ENCODE measurements at regions not wholly inside any gene's neighbourhood (a gene's known extent, or its start where the extent isn't known, plus 50 kb on each side); places are given as distances from the start of the nearest gene placed in this dataset.

- TF ChIP-seq NR3C1 (CRISPR knock-in tag; conservative IDR thresholded peaks at IDR 0.05; ENCODE audit: low read depth) (no peak), RORB (CRISPR knock-in tag; IDR thresholded peaks at IDR 0.05) (no peak), GABPB1 (CRISPR knock-in tag; IDR thresholded peaks at IDR 0.05) (no peak), NR1H2 (CRISPR knock-in tag; IDR thresholded peaks at IDR 0.05) (no peak), ZNF532 (CRISPR knock-in tag; IDR thresholded peaks at IDR 0.05; ENCODE audit: borderline replicate concordance) (no peak), GTF2I (CRISPR knock-in tag; conservative IDR thresholded peaks at IDR 0.05) (no peak), ZMAT4 (CRISPR knock-in tag; IDR thresholded peaks at IDR 0.05) (no peak), MAX (CRISPR knock-in tag; IDR thresholded peaks at IDR 0.05) (no peak), TEAD4 (CRISPR knock-in tag; IDR thresholded peaks at IDR 0.05) (no peak)
Measured at GRCh38 chr1:214808845-214809460, 206.0 kb downstream of the CENPF start (continued).

- Mint-ChIP-seq H3K27ac (no peak overlapping the region), H3K9me3 (0 out of 2 replicates have a peak, but pooled peaks cover 7% of the 10 kb centered on the region), H3K4me3 (no peak overlapping the region), H3K36me3 (no peaks in the 10 kb centered on the region), H3K27me3 (ENCODE audit: low read depth) (no peaks in the 10 kb centered on the region), H3K4me1 (no peaks in the 10 kb centered on the region)
- ChIA-PET POLR2A (no interaction called here), CTCF (no interaction called here)
- TF ChIP-seq CTCF (IDR thresholded peaks at IDR 0.05) (no peak), ELF4 (CRISPR knock-in tag; IDR thresholded peaks at IDR 0.05; ENCODE audit: low read depth) (no peak)
- ATAC-seq (no peak), DNase-seq (ENCODE audit: low spot score) (no peak)
Measured at GRCh38 chr1:214816603-214817002, 213.6 kb downstream of the CENPF start.

- H3K27ac Mint-ChIP-seq, result no peak overlapping the region
- CTCF ChIA-PET, result interaction anchor here (0.6 to 2.2 kb wide), 7 partner anchors 14 to 694 kb away, joined by 3 to 12 read pairs (median 3); no protein-coding TSS in a partner anchor
- POLR2A ChIA-PET, result interaction anchor here (0.6 kb wide), 1 partner anchor 259 kb away, joined by 3 read pairs; no protein-coding TSS in a partner anchor
Measured at GRCh38 chr1:214823311-214824117, 220.5 kb downstream of the CENPF start.

GRCh38 chr1:214824763-214825162 lies 221.8 kb downstream of the CENPF start:
- DNase-seq (ENCODE audit: low spot score) (no peak), ATAC-seq (no peak)
- CTCF ChIA-PET, result interaction anchor here (2.2 kb wide), 1 partner anchor 252 kb away, joined by 12 read pairs; no protein-coding TSS in a partner anchor
- H3K9me3 Mint-ChIP-seq, result peaks cover 43% of the 10 kb centered on the region
- H3K4me3 Mint-ChIP-seq, result no peak overlapping the region
- H3K27me3 Mint-ChIP-seq (ENCODE audit: low read depth), result no peaks in the 10 kb centered on the region
- H3K4me1 Mint-ChIP-seq, result peaks cover 14% of the 10 kb centered on the region
- H3K36me3 Mint-ChIP-seq, result peaks cover 16% of the 10 kb centered on the region
- no peak overlapping the region for H3K27ac Mint-ChIP-seq
- POLR2A ChIA-PET, result no interaction called here
- no peak for TF ChIP-seq TEAD1 (CRISPR knock-in tag; IDR thresholded peaks at IDR 0.05)
- TF ChIP-seq NFATC4 (CRISPR knock-in tag; IDR thresholded peaks at IDR 0.05), result no peak
- no peak for TF ChIP-seq FOXJ3 (CRISPR knock-in tag; IDR thresholded peaks at IDR 0.05; ENCODE audit: borderline replicate concordance)
- TF ChIP-seq ZNF416 (CRISPR knock-in tag; IDR thresholded peaks at IDR 0.05), result no peak
- TF ChIP-seq ZNF396 (CRISPR knock-in tag; IDR thresholded peaks at IDR 0.05; ENCODE audit: borderline replicate concordance), result no peak
- TF ChIP-seq SMAD3 (CRISPR knock-in tag; IDR thresholded peaks at IDR 0.05; ENCODE audit: borderline replicate concordance), result no peak
- no peak for TF ChIP-seq PRRX2 (CRISPR knock-in tag; IDR thresholded peaks at IDR 0.05)
- TF ChIP-seq JAZF1 (CRISPR knock-in tag; IDR thresholded peaks at IDR 0.05), result no peak
- TF ChIP-seq PREB (CRISPR knock-in tag; IDR thresholded peaks at IDR 0.05; ENCODE audit: borderline replicate concordance), result no peak
- no peak for TF ChIP-seq MAX (CRISPR knock-in tag; IDR thresholded peaks at IDR 0.05)

More at GRCh38 chr1:214823311-214824117, 220.5 kb downstream of the CENPF start:
- H3K9me3 Mint-ChIP-seq, result peaks cover 42% of the 10 kb centered on the region
- peaks cover 14% of the 10 kb centered on the region for H3K36me3 Mint-ChIP-seq
- peak; percentile 78 for ATAC-seq
- H3K27me3 Mint-ChIP-seq (ENCODE audit: low read depth), result no peaks in the 10 kb centered on the region
- H3K4me3 Mint-ChIP-seq, result no peak overlapping the region
- TF ChIP-seq NFE2L1 (CRISPR knock-in tag; IDR thresholded peaks at IDR 0.05) (peak; percentile 59; the same call in 1 of the 2 replicates), FOXP1 (CRISPR knock-in tag; IDR thresholded peaks at IDR 0.05; ENCODE audit: borderline replicate concordance) (no peak)
- peak; percentile 49 for DNase-seq (ENCODE audit: low spot score)
- peaks cover 13% of the 10 kb centered on the region for H3K4me1 Mint-ChIP-seq

Measured in WTC11 (cell line).